Testis (tissue), 2 donors: ENCODE measurements at regions not wholly inside any gene's neighbourhood (a gene's known extent, or its start where the extent isn't known, plus 50 kb on each side); places are given as distances from the start of the nearest gene placed in this dataset.

ENCODE experiments used
- POLR2A ChIP-seq: fragments of 450-650 bp; IDR thresholded peaks from one replicate; pipeline ENCODE4 v1.6.1; 2017; ENCODE audit warnings: antibody characterized with exemption, mild to moderate bottlenecking, moderate library complexity
- TF ChIP-seq, protein P1 (sequence below), 3 experiments: fragments of 450-650 bp in 2 of 3; fragments of 200-600 bp in 1 of 3; sonication (generic) in 1 of 3; IDR thresholded peaks; one replicate each; pipeline ENCODE4 v1.5.1; 2016 to 2019; ENCODE audit warnings: antibody characterized with exemption in 3 of 3, mild to moderate bottlenecking in 2 of 3, moderate library complexity in 1 of 3

DNA sequence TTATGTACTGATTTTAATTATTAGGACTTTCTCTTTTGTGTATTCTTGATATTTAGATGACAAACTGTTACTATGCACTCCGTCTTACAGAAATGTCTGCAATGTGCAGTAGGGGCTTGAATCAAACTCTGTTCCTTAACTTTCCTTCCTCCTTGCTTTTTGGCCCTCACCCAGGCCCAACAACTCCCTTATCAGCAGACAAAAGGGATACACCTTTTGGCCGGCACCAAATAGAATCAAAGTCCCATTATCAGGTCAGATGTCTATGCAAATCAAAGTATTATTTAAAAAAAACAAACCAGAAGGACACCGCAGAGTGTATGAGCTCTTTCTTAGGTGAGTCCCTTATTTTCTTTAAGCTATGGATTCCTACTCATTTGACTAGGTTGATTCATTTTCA is 116.3 kb upstream of the SERPINE2 start:
- TF ChIP-seq, protein P1, sequence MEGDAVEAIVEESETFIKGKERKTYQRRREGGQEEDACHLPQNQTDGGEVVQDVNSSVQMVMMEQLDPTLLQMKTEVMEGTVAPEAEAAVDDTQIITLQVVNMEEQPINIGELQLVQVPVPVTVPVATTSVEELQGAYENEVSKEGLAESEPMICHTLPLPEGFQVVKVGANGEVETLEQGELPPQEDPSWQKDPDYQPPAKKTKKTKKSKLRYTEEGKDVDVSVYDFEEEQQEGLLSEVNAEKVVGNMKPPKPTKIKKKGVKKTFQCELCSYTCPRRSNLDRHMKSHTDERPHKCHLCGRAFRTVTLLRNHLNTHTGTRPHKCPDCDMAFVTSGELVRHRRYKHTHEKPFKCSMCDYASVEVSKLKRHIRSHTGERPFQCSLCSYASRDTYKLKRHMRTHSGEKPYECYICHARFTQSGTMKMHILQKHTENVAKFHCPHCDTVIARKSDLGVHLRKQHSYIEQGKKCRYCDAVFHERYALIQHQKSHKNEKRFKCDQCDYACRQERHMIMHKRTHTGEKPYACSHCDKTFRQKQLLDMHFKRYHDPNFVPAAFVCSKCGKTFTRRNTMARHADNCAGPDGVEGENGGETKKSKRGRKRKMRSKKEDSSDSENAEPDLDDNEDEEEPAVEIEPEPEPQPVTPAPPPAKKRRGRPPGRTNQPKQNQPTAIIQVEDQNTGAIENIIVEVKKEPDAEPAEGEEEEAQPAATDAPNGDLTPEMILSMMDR (IDR thresholded peaks at IDR 0.05) = no peak
- no peak for TF ChIP-seq POLR2A
